H1 (cell line): ENCODE measurements at regions not wholly inside any gene's neighbourhood (a gene's known extent, or its start where the extent isn't known, plus 50 kb on each side); places are given as distances from the start of the nearest gene placed in this dataset.

Experiments used
- CTCF ChIA-PET: fragments of 300-600 bp; sonication (Branson Sonifier 250); formaldehyde crosslinking; loops from one replicate; lab custom pipeline; 2021; ENCODE audit not compliant: partially characterized antibody; lab: Charles Lee
- POLR2A ChIA-PET: fragments of 300-600 bp; sonication (Branson Sonifier 250); formaldehyde crosslinking; loops from one replicate; lab custom pipeline; 2021; ENCODE audit warnings: inconsistent platforms; ENCODE audit not compliant: partially characterized antibody; lab: Charles Lee
- DNase-seq, 2 experiments: peaks; one replicate each; pipeline versions ENCODE4 v3.0.0 to v3.0.0-alpha.2; 2010 to 2022; ENCODE audit warnings: low spot score in 2 of 2, low read depth in 1 of 2, mixed read lengths in 1 of 2
- FAIRE-seq: peaks from 2 replicates; lab custom pipeline; 2011; peaks lifted over from hg19 to GRCh38; lab: Jason Lieb, UNC
- H2AFZ ChIP-seq: 2 replicates; pipeline ENCODE4 v1.8.1; 2012; ENCODE audit warnings: low read length, inconsistent platforms
- H2AK5ac ChIP-seq: 2 replicates; pipeline ENCODE4 v1.6.1; 2013; ENCODE audit warnings: low read depth, low read length
- H2BK120ac ChIP-seq: replicated peaks from 2 replicates; pipeline ENCODE3; 2013; ENCODE audit warnings: low read depth, low read length, inconsistent platforms
- H2BK12ac ChIP-seq: 2 replicates; pipeline ENCODE4 v1.6.1; 2013; ENCODE audit warnings: low read depth, low read length
- H2BK15ac ChIP-seq: 2 replicates; pipeline ENCODE4 v1.6.1; 2013; ENCODE audit warnings: low read length
- H2BK20ac ChIP-seq: 2 replicates; pipeline ENCODE4 v1.6.1; 2013; ENCODE audit warnings: low read length
- H2BK5ac ChIP-seq: 2 replicates; pipeline ENCODE4 v1.6.1; 2013; ENCODE audit warnings: low read depth, low read length
- H3K14ac ChIP-seq: 2 replicates; pipeline ENCODE4 v1.6.1; 2013; ENCODE audit warnings: inconsistent platforms; ENCODE audit not compliant: insufficient read length
- H3K18ac ChIP-seq: 2 replicates; pipeline ENCODE4 v1.6.1; 2013; ENCODE audit warnings: low read length; ENCODE audit errors: extremely low read depth
- H3K23ac ChIP-seq: 2 replicates; pipeline ENCODE4 v1.6.1; 2013; ENCODE audit warnings: inconsistent platforms; ENCODE audit not compliant: insufficient read length
- H3K23me2 ChIP-seq: 2 replicates; pipeline ENCODE4 v1.6.1; 2013; ENCODE audit warnings: low read depth, low read length
- H3K27ac ChIP-seq: 2 replicates; pipeline ENCODE4 v1.6.1; 2011; ENCODE audit warnings: low read depth, low read length, inconsistent platforms
- H3K27me3 ChIP-seq, 4 experiments: replicated peaks in 1 of 4; 1 replicate in 1 of 4; 2 replicates in 3 of 4; pipeline versions ENCODE4 v1.6.1 to v1.8.1; 2011 to 2013; ENCODE audit warnings: low read length in 3 of 4, mild to moderate bottlenecking in 3 of 4, inconsistent platforms in 2 of 4, mixed read lengths in 2 of 4, moderate library complexity in 1 of 4; ENCODE audit not compliant: control insufficient read depth in 3 of 4, insufficient read depth in 3 of 4; ENCODE audit errors: extremely low read depth in 1 of 4
- H3K36me3 ChIP-seq, 4 experiments: 2 replicates each; pipeline versions ENCODE4 v1.6.1 to v1.8.1; 2011 to 2013; ENCODE audit warnings: mild to moderate bottlenecking in 4 of 4, low read length in 3 of 4, moderate library complexity in 2 of 4, control low read depth in 1 of 4, inconsistent platforms in 1 of 4; ENCODE audit not compliant: insufficient read depth in 4 of 4, control insufficient read depth in 2 of 4
- H3K4ac ChIP-seq: replicated peaks from 2 replicates; pipeline ENCODE3; 2013; ENCODE audit warnings: low read length, low read depth, mixed read lengths, inconsistent platforms; ENCODE audit not compliant: insufficient read length
- H3K4me1 ChIP-seq, 4 experiments: replicated peaks in 1 of 4; 1 replicate in 1 of 4; 2 replicates in 3 of 4; pipeline versions ENCODE4 v1.6.1 to v1.8.1; 2011 to 2013; ENCODE audit warnings: low read length in 3 of 4, inconsistent platforms in 2 of 4, mixed read lengths in 1 of 4; ENCODE audit not compliant: insufficient read depth in 4 of 4, control insufficient read depth in 3 of 4
- H3K4me2 ChIP-seq, 2 experiments: 2 replicates each; pipeline versions ENCODE4 v1.6.1 to v1.8.1; 2011 to 2013; ENCODE audit warnings: low read depth in 2 of 2, low read length in 2 of 2, control low read depth in 1 of 2, inconsistent platforms in 1 of 2, mild to moderate bottlenecking in 1 of 2; ENCODE audit not compliant: insufficient read depth in 1 of 2
- H3K4me3 ChIP-seq, 4 experiments: fragments of 200-600, 300-600 bp in 1 of 4; sonication (generic), shearing (Covaris generic), sonication (Bioruptor Twin) in 1 of 4; 2 replicates each; pipeline versions ENCODE4 v1.5.1 to v1.8.1; 2011 to 2016; ENCODE audit warnings: low read length in 4 of 4, low read depth in 3 of 4, control low read depth in 2 of 4, inconsistent platforms in 2 of 4, mild to moderate bottlenecking in 2 of 4, mixed read lengths in 1 of 4, moderate library complexity in 1 of 4; ENCODE audit not compliant: insufficient read depth in 2 of 4; ENCODE audit errors: extremely low read depth in 1 of 4
- H3K56ac ChIP-seq: replicated peaks from 2 replicates; pipeline ENCODE3; 2013; ENCODE audit warnings: low read depth, mild to moderate bottlenecking, mixed read lengths, low read length, inconsistent platforms; ENCODE audit not compliant: insufficient read length
- H3K79me1 ChIP-seq: 2 replicates; pipeline ENCODE4 v1.6.1; 2013; ENCODE audit warnings: low read depth, low read length, control low read depth
- H3K79me2 ChIP-seq, 2 experiments: 2 replicates each; pipeline versions ENCODE4 v1.6.1 to v1.8.1; 2012 to 2013; ENCODE audit warnings: low read length in 2 of 2, mild to moderate bottlenecking in 2 of 2, inconsistent platforms in 1 of 2; ENCODE audit not compliant: insufficient read depth in 2 of 2, control insufficient read depth in 1 of 2
- H3K9ac ChIP-seq, 4 experiments: replicated peaks in 1 of 4; 1 replicate in 1 of 4; 2 replicates in 3 of 4; pipeline versions ENCODE4 v1.6.1 to v1.8.1; 2011 to 2013; ENCODE audit warnings: low read depth in 3 of 4, low read length in 3 of 4, control low read depth in 2 of 4, mild to moderate bottlenecking in 2 of 4, moderate library complexity in 2 of 4, inconsistent platforms in 1 of 4; ENCODE audit errors: extremely low read depth in 1 of 4
- H3K9me3 ChIP-seq, 2 experiments: 2 replicates each; pipeline versions ENCODE4 v1.6.1 to v1.8.1; 2012 to 2013; ENCODE audit warnings: mild to moderate bottlenecking in 2 of 2, moderate library complexity in 2 of 2, control low read depth in 1 of 2, inconsistent platforms in 1 of 2, low read depth in 1 of 2, low read length in 1 of 2, mixed read lengths in 1 of 2; ENCODE audit not compliant: insufficient read depth in 2 of 2
- H4K20me1 ChIP-seq, 2 experiments: replicated peaks in 1 of 2; 2 replicates each; pipeline versions ENCODE3 to v1.8.1; 2011 to 2013; ENCODE audit warnings: inconsistent platforms in 2 of 2, low read length in 2 of 2, mild to moderate bottlenecking in 1 of 2; ENCODE audit not compliant: insufficient read depth in 2 of 2, control insufficient read depth in 1 of 2
- H4K5ac ChIP-seq: 2 replicates; pipeline ENCODE4 v1.6.1; 2013; ENCODE audit warnings: low read length, low read depth, mixed read lengths, inconsistent platforms; ENCODE audit not compliant: insufficient read length
- H4K8ac ChIP-seq: 2 replicates; pipeline ENCODE4 v1.8.0; 2013; ENCODE audit warnings: mild to moderate bottlenecking, moderate library complexity, low read length, inconsistent platforms; ENCODE audit not compliant: insufficient read depth; ENCODE audit errors: extremely low read depth
- H4K91ac ChIP-seq: replicated peaks from 2 replicates; pipeline ENCODE3; 2013; ENCODE audit warnings: low read length, mixed read lengths, inconsistent platforms; ENCODE audit not compliant: insufficient read length
- GABPA ChIP-seq: IDR thresholded peaks from 2 replicates; pipeline ENCODE4 v1.6.1; 2011; ENCODE audit warnings: mild to moderate bottlenecking, low read length, moderate library complexity, borderline replicate concordance; ENCODE audit not compliant: insufficient read depth
- WGBS, 2 experiments: shearing (Covaris generic) in 1 of 2; methylation state at CpG; one replicate each; pipeline versions ENCODE4 v1.1.6 to v1.1.7; 2013 to 2015; ENCODE audit warnings: low lambda C conversion rate in 2 of 2, mixed read lengths in 2 of 2, inconsistent platforms in 1 of 2, low coverage in 1 of 2, missing lambda C conversion rate in 1 of 2; ENCODE audit not compliant: insufficient replicate concordance in 2 of 2, insufficient coverage in 1 of 2, insufficient read length in 1 of 2; ENCODE audit errors: extremely low coverage in 1 of 2, missing lambda C conversion rate in 1 of 2; 5-methylcytosine and 5-hydroxymethylcytosine counted together

DNA sequence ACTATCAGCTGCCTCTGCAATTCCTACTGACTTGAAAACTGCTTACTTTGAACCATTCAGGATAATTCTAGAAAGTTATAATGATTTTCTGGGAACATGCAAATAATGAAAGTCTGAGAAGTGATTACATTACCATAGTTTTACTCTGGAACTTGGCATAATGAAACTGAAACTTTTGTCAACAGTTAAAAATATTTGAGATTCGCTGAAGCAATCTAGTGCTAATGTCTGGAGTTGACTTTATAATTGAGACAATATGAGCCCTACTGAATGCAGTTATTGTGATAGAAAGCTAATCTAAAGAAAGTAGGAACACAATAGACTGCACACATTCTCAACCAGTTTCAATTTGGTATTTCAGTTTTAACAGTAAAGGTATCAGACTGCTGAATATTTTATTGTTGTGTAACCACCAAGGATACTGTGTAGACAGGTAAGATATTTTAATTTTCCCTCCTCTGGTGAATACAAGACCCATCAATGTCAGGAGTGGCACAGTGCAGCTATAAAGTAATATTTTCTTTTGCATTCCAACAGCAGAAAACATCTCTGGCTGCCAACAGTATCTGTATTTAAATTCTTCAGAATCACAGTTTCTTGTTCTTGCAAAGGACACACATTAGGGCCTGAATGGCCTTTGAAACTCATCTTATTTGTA, 483.5 kb downstream of the ATP23 start:
- no peak for FAIRE-seq
- 91% methylated on average over 1 of the region's 1 CpG; no CpG with 5 or more reads in 1 of the 2 experiments for WGBS, 2 experiments
- no peak overlapping the region for H3K27ac ChIP-seq

More for the DNA sequence above, 483.5 kb downstream of the ATP23 start:
- H2BK12ac ChIP-seq = no peak overlapping the region
- no peak overlapping the region for H3K23ac ChIP-seq
- H3K23me2 ChIP-seq = no peaks in the 10 kb centered on the region
- H4K91ac ChIP-seq = no peak overlapping the region
- H3K4me3 ChIP-seq = no peak overlapping the region
- ChIA-PET POLR2A (interaction anchor here (1.4 kb wide), 1 partner anchor 9 kb away, joined by 4 read pairs; no protein-coding TSS in a partner anchor), CTCF (interaction anchor here (1.0 to 4.5 kb wide), 5 partner anchors 17 to 380 kb away, joined by 3 to 36 read pairs (median 3); no protein-coding TSS in a partner anchor)
- no peak overlapping the region for H4K8ac ChIP-seq
- H2BK15ac ChIP-seq = no peak overlapping the region
- no peak overlapping the region for H3K14ac ChIP-seq
- H3K18ac ChIP-seq = no peak overlapping the region
- H4K20me1 ChIP-seq = no peaks in the 10 kb centered on the region
- H3K79me2 ChIP-seq = no peaks in the 10 kb centered on the region
- DNase-seq = no peak
- no peak overlapping the region for H2AFZ ChIP-seq
- no peaks in the 10 kb centered on the region for H3K36me3 ChIP-seq
- no peaks in the 10 kb centered on the region for H3K27me3 ChIP-seq
- no peaks in the 10 kb centered on the region for H3K9me3 ChIP-seq
- H4K5ac ChIP-seq = no peak overlapping the region
- H3K9ac ChIP-seq = no peak overlapping the region; a peak in 1 of 7 replicates
- no peak overlapping the region for H2AK5ac ChIP-seq
- no peak overlapping the region for H3K4ac ChIP-seq
- peak overlapping the region; percentile 53 for H2BK120ac ChIP-seq
- H2BK5ac ChIP-seq = no peak overlapping the region
- no peak overlapping the region for H2BK20ac ChIP-seq
- no peak overlapping the region; a peak in 1 of 4 replicates for H3K4me2 ChIP-seq
- no peaks in the 10 kb centered on the region for H3K79me1 ChIP-seq
- H3K4me1 ChIP-seq = peaks cover 0 to 21% (median 7%) of the 10 kb centered on the region in 4 experiments; a peak in 5 of 7 replicates
- no peak overlapping the region for H3K56ac ChIP-seq
- TF ChIP-seq GABPA = no peak
